ENCODE measurements at regions not wholly inside any gene's neighbourhood (a gene's known extent, or its start where the extent isn't known, plus 50 kb on each side); places are given as distances from the start of the nearest gene placed in this dataset.

- no peak for TF ChIP-seq EZH2phosphoT487 (IDR thresholded peaks at IDR 0.05; ENCODE audit: low read length)
- TF ChIP-seq EZH2 (optimal IDR thresholded peaks at IDR 0.05; ENCODE audit: low read depth, low read length) = no peak
- no peak for TF ChIP-seq CTCF (IDR thresholded peaks at IDR 0.05; ENCODE audit: low read length)
These were observed 403.5 kb downstream of the SHQ1 start for GRCh38 chr3:72444656-72445223.
